ENCODE measurements at regions not wholly inside any gene's neighbourhood (a gene's known extent, or its start where the extent isn't known, plus 50 kb on each side); places are given as distances from the start of the nearest gene placed in this dataset.

DNA sequence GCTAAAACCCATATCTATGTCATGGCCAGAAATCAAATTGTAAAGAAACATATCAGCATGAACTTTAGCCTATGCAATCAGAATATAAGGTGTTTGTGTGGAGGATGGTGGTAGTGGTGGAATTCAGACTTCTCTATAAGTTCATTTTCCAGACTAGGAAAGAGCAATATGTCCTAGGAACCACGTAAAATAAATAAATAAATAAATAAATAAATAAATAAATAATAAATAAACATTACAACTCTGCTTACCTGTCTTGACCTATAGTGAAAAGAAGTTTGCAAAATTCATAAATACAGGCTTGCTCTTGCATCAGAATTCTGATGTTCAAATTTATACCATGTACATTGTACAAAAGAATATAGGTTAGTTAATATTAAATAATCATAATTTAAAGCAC, 1382.6 kb upstream of the ADGRL2 start:
- no peaks in the 10 kb centered on the region for H3K4me1 ChIP-seq (replicated peaks in 1 of 4; ENCODE audit: control insufficient read depth in 3 of 4, insufficient read depth in 4 of 4, low read length in 3 of 4)
- no peaks in the 10 kb centered on the region for H3K79me1 ChIP-seq (ENCODE audit: low read depth, low read length)
- H3K23me2 ChIP-seq (ENCODE audit: low read depth, low read length): no peaks in the 10 kb centered on the region
- no peaks in the 10 kb centered on the region for H4K20me1 ChIP-seq (replicated peaks in 1 of 2; ENCODE audit: control insufficient read depth in 1 of 2, insufficient read depth in 2 of 2, low read length in 2 of 2)
- no peak overlapping the region for H3K23ac ChIP-seq (ENCODE audit: insufficient read length)
- H3K4me2 ChIP-seq (ENCODE audit: insufficient read depth in 1 of 2, low read depth in 2 of 2, low read length in 2 of 2): no peak overlapping the region
- FAIRE-seq (no peak), DNase-seq (ENCODE audit: low read depth in 1 of 2, low spot score in 2 of 2) (no peak)
- H3K9ac ChIP-seq (replicated peaks in 1 of 4; ENCODE audit: extremely low read depth in 1 of 4, low read depth in 3 of 4, low read length in 3 of 4): no peak overlapping the region
- no peaks in the 10 kb centered on the region for H3K36me3 ChIP-seq (ENCODE audit: control insufficient read depth in 2 of 4, insufficient read depth in 4 of 4, low read length in 3 of 4)
- no peak overlapping the region for H2BK5ac ChIP-seq (ENCODE audit: low read depth, low read length)
- no peak overlapping the region for H2BK12ac ChIP-seq (ENCODE audit: low read depth, low read length)
- ChIA-PET POLR2A (ENCODE audit: partially characterized antibody) (no interaction called here), CTCF (ENCODE audit: partially characterized antibody) (no interaction called here)
- no peak overlapping the region for H3K27ac ChIP-seq (ENCODE audit: low read depth, low read length)
- H4K8ac ChIP-seq (ENCODE audit: extremely low read depth, insufficient read depth, low read length): no peak overlapping the region
- no peaks in the 10 kb centered on the region for H3K9me3 ChIP-seq (ENCODE audit: insufficient read depth in 2 of 2, low read depth in 1 of 2, low read length in 1 of 2)
- H4K5ac ChIP-seq (ENCODE audit: insufficient read length, low read depth, low read length): no peak overlapping the region
- no peak overlapping the region for H2AFZ ChIP-seq (ENCODE audit: low read length)
- no peaks in the 10 kb centered on the region for H3K27me3 ChIP-seq (replicated peaks in 1 of 4; ENCODE audit: control insufficient read depth in 3 of 4, extremely low read depth in 1 of 4, insufficient read depth in 3 of 4, low read length in 3 of 4)
- no peak overlapping the region for H3K14ac ChIP-seq (ENCODE audit: insufficient read length)
- no peak overlapping the region for H4K91ac ChIP-seq (replicated peaks; ENCODE audit: insufficient read length, low read length)
- 100% methylated on average over 1 of the region's 1 CpG; no CpG with 5 or more reads in 1 of the 2 experiments for WGBS, 2 experiments (ENCODE audit: extremely low coverage in 1 of 2, insufficient coverage in 1 of 2, insufficient read length in 1 of 2, insufficient replicate concordance in 2 of 2, low coverage in 1 of 2, low lambda C conversion rate in 2 of 2, missing lambda C conversion rate in 1 of 2)
- no peak overlapping the region for H3K56ac ChIP-seq (replicated peaks; ENCODE audit: insufficient read length, low read depth, low read length)
- no peak overlapping the region for H3K4me3 ChIP-seq (ENCODE audit: extremely low read depth in 1 of 4, insufficient read depth in 2 of 4, low read depth in 3 of 4, low read length in 4 of 4)
- no peak overlapping the region for H3K18ac ChIP-seq (ENCODE audit: extremely low read depth, low read length)
- no peak overlapping the region for H2BK20ac ChIP-seq (ENCODE audit: low read length)
- no peaks in the 10 kb centered on the region for H3K79me2 ChIP-seq (ENCODE audit: control insufficient read depth in 1 of 2, insufficient read depth in 2 of 2, low read length in 2 of 2)
- H2AK5ac ChIP-seq (ENCODE audit: low read depth, low read length): no peak overlapping the region
- no peak overlapping the region for H2BK15ac ChIP-seq (ENCODE audit: low read length)
- H2BK120ac ChIP-seq (replicated peaks; ENCODE audit: low read depth, low read length): no peak overlapping the region
- H3K4ac ChIP-seq (replicated peaks; ENCODE audit: insufficient read length, low read depth, low read length): no peak overlapping the region
- TF ChIP-seq SP1 (IDR thresholded peaks at IDR 0.05; ENCODE audit: low read depth, low read length): no peak
- TF ChIP-seq TEAD4 (IDR thresholded peaks at IDR 0.05; ENCODE audit: low read depth, low read length): no peak
- TF ChIP-seq BRCA1 (IDR thresholded peaks at IDR 0.05; ENCODE audit: low read depth, low read length): no peak
- no peak for TF ChIP-seq POLR2A (IDR thresholded peaks at IDR 0.05; ENCODE audit: control extremely low read depth in 1 of 2, low read depth in 2 of 2, low read length in 2 of 2)
- TF ChIP-seq FOSL1 (IDR thresholded peaks at IDR 0.05; ENCODE audit: insufficient read depth, low read depth, low read length): no peak
- no peak for TF ChIP-seq RXRA (IDR thresholded peaks at IDR 0.05; ENCODE audit: insufficient read depth, low read depth, low read length)
- TF ChIP-seq CEBPB (IDR thresholded peaks at IDR 0.05; ENCODE audit: low read depth, low read length): no peak
- TF ChIP-seq, protein P1, sequence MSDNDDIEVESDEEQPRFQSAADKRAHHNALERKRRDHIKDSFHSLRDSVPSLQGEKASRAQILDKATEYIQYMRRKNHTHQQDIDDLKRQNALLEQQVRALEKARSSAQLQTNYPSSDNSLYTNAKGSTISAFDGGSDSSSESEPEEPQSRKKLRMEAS (IDR thresholded peaks at IDR 0.05): no peak
- TF ChIP-seq HDAC2 (IDR thresholded peaks at IDR 0.05; ENCODE audit: borderline replicate concordance in 1 of 2, low read depth in 2 of 2, low read length in 2 of 2): no peak
- TF ChIP-seq KDM5A (IDR thresholded peaks at IDR 0.05; ENCODE audit: low read length): no peak
- no peak for TF ChIP-seq PHF8 (conservative IDR thresholded peaks at IDR 0.05; ENCODE audit: low read depth, low read length)
- no peak for TF ChIP-seq SIN3A (conservative IDR thresholded peaks at IDR 0.05 in 1 of 2, IDR thresholded peaks at IDR 0.05 in 1 of 2; ENCODE audit: low read depth in 1 of 2, low read length in 2 of 2)
- TF ChIP-seq, protein P2, sequence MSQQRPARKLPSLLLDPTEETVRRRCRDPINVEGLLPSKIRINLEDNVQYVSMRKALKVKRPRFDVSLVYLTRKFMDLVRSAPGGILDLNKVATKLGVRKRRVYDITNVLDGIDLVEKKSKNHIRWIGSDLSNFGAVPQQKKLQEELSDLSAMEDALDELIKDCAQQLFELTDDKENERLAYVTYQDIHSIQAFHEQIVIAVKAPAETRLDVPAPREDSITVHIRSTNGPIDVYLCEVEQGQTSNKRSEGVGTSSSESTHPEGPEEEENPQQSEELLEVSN (IDR thresholded peaks at IDR 0.05): no peak
- TF ChIP-seq CBX8 (IDR thresholded peaks at IDR 0.05; ENCODE audit: borderline replicate concordance, low read depth, low read length): no peak
- TF ChIP-seq SP4 (IDR thresholded peaks at IDR 0.05; ENCODE audit: low read length): no peak

All from H1 (cell line).